ENCODE measurements at regions not wholly inside any gene's neighbourhood (a gene's known extent, or its start where the extent isn't known, plus 50 kb on each side); places are given as distances from the start of the nearest gene placed in this dataset.

- intact Hi-C loops (cut with micrococcal nuclease; ENCODE audit: unreplicated experiment), result no loop called here
- H3K9me3 ChIP-seq (ENCODE audit: low read depth, low read length, poor library complexity, severe bottlenecking), result no peaks in the 10 kb centered on the region
- H3K4me3 ChIP-seq (ENCODE audit: low read depth, low read length, poor library complexity, severe bottlenecking), result no peak overlapping the region
- BruUV-seq (replicated peaks), result no TSS peak
- H3K27me3 ChIP-seq (replicated peaks; ENCODE audit: insufficient read depth, low read depth, low read length, poor library complexity), result no peaks in the 10 kb centered on the region
- no peaks in the 10 kb centered on the region for H3K36me3 ChIP-seq (ENCODE audit: insufficient read depth, low read length, poor library complexity, severe bottlenecking)
- H3K4me1 ChIP-seq (ENCODE audit: insufficient read depth, low read length, poor library complexity, severe bottlenecking), result peaks cover 20% of the 10 kb centered on the region
- ChIA-PET POLR2A (ENCODE audit: low non-redundant PET) (no interaction called here), CTCF (no interaction called here)
- H3K27ac ChIP-seq (ENCODE audit: low read depth, low read length, poor library complexity, severe bottlenecking), result peak overlapping the region; percentile 56
- TF ChIP-seq EZH2 (IDR thresholded peaks at IDR 0.05; ENCODE audit: borderline replicate concordance, low read depth, low read length, poor library complexity, severe bottlenecking), result no peak
- TF ChIP-seq, protein P1, sequence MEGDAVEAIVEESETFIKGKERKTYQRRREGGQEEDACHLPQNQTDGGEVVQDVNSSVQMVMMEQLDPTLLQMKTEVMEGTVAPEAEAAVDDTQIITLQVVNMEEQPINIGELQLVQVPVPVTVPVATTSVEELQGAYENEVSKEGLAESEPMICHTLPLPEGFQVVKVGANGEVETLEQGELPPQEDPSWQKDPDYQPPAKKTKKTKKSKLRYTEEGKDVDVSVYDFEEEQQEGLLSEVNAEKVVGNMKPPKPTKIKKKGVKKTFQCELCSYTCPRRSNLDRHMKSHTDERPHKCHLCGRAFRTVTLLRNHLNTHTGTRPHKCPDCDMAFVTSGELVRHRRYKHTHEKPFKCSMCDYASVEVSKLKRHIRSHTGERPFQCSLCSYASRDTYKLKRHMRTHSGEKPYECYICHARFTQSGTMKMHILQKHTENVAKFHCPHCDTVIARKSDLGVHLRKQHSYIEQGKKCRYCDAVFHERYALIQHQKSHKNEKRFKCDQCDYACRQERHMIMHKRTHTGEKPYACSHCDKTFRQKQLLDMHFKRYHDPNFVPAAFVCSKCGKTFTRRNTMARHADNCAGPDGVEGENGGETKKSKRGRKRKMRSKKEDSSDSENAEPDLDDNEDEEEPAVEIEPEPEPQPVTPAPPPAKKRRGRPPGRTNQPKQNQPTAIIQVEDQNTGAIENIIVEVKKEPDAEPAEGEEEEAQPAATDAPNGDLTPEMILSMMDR (conservative IDR thresholded peaks at IDR 0.05; ENCODE audit: low read depth, low read length), result no peak
- peak; percentile 87 for DNase-seq (ENCODE audit: low spot score)
Measured at GRCh38 chr1:79431340-79431739, 424.8 kb upstream of the ADGRL4 start.

DNA sequence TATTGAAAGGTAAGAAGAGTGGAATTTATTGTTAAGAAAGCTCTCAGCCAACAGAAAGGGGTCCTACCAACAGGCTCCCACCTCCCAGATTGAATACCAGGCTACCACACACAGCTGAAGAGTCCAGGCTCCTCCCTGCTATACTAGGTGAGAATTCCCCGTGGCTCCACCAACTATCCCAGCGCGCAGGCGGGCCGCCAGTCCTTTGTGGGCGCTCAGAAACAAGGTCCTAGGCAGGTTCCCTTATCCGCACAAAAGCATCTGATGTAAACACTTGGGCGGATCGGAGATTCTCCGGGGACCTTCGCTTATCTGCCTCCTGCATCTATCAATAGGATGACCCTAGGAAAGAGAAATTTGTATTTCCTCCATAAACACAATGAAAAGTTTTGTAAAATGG, 423.9 kb upstream of the ADGRL4 start:
- no peak for TF ChIP-seq EZH2 (IDR thresholded peaks at IDR 0.05; ENCODE audit: borderline replicate concordance, low read depth, low read length, poor library complexity, severe bottlenecking)
- TF ChIP-seq, protein P1 (conservative IDR thresholded peaks at IDR 0.05; ENCODE audit: low read depth, low read length), result no peak
- DNase-seq (ENCODE audit: low spot score), result no peak
- H3K4me3 ChIP-seq (ENCODE audit: low read depth, low read length, poor library complexity, severe bottlenecking), result no peak overlapping the region
- no peaks in the 10 kb centered on the region for H3K9me3 ChIP-seq (ENCODE audit: low read depth, low read length, poor library complexity, severe bottlenecking)
- H3K4me1 ChIP-seq (ENCODE audit: insufficient read depth, low read length, poor library complexity, severe bottlenecking), result peaks cover 20% of the 10 kb centered on the region
- no peaks in the 10 kb centered on the region for H3K36me3 ChIP-seq (ENCODE audit: insufficient read depth, low read length, poor library complexity, severe bottlenecking)
- intact Hi-C loops (cut with micrococcal nuclease; ENCODE audit: unreplicated experiment), result no loop called here
- ChIA-PET POLR2A (ENCODE audit: low non-redundant PET) (no interaction called here), CTCF (no interaction called here)
- H3K27me3 ChIP-seq (replicated peaks; ENCODE audit: insufficient read depth, low read depth, low read length, poor library complexity), result no peaks in the 10 kb centered on the region
- no TSS peak for BruUV-seq (replicated peaks)
- H3K27ac ChIP-seq (ENCODE audit: low read depth, low read length, poor library complexity, severe bottlenecking), result no peak overlapping the region

DNA sequence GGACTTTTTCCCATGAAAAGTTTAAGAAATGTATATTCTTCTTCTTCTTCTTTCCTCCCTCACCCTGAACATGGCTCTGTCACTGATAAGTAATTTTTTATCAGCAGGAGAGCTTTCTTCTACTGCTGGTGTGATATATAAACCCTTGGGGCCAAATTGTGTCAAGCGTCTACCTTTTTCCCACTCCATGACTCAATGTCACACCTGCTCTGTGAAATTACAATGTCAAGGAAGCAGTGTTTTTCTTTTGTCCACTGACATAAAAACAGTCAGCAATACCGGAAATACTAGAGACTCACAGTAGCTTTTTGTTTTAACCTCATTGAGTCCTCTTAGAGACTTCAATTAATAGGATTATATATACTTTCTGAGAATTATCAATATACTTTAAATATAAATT, 416.2 kb upstream of the ADGRL4 start:
- H3K9me3 ChIP-seq (ENCODE audit: low read depth, low read length, poor library complexity, severe bottlenecking), result no peaks in the 10 kb centered on the region
- H3K4me1 ChIP-seq (ENCODE audit: insufficient read depth, low read length, poor library complexity, severe bottlenecking), result peaks cover 9% of the 10 kb centered on the region
- intact Hi-C loops (cut with micrococcal nuclease; ENCODE audit: unreplicated experiment), result no loop called here
- CTCF ChIA-PET, result no interaction called here
- TF ChIP-seq, protein P1 (conservative IDR thresholded peaks at IDR 0.05; ENCODE audit: low read depth, low read length), result no peak
- TF ChIP-seq EZH2 (IDR thresholded peaks at IDR 0.05; ENCODE audit: borderline replicate concordance, low read depth, low read length, poor library complexity, severe bottlenecking), result no peak
- H3K27ac ChIP-seq (ENCODE audit: low read depth, low read length, poor library complexity, severe bottlenecking), result no peak overlapping the region
- H3K27me3 ChIP-seq (replicated peaks; ENCODE audit: insufficient read depth, low read depth, low read length, poor library complexity), result no peaks in the 10 kb centered on the region
- DNase-seq (ENCODE audit: low spot score), result no peak
- H3K4me3 ChIP-seq (ENCODE audit: low read depth, low read length, poor library complexity, severe bottlenecking), result no peak overlapping the region
- H3K36me3 ChIP-seq (ENCODE audit: insufficient read depth, low read length, poor library complexity, severe bottlenecking), result no peaks in the 10 kb centered on the region
- POLR2A ChIA-PET (ENCODE audit: low non-redundant PET), result no interaction called here
- BruUV-seq (replicated peaks), result no TSS peak

Measured in A673 (cell line).